H9 (cell line): ENCODE measurements at regions not wholly inside any gene's neighbourhood (a gene's known extent, or its start where the extent isn't known, plus 50 kb on each side); places are given as distances from the start of the nearest gene placed in this dataset.

Source experiments
- DNase-seq: peaks from one replicate; pipeline ENCODE4 v3.0.0-alpha.2; 2017
- H2AFZ ChIP-seq: one replicate; pipeline ENCODE4 v1.6.1; 2013; ENCODE audit warnings: mild to moderate bottlenecking, low read length, control low read depth, moderate library complexity
- H2AK5ac ChIP-seq: 2 replicates; pipeline ENCODE4 v1.6.1; 2013; ENCODE audit warnings: low read length, control low read depth, mixed read lengths; ENCODE audit not compliant: insufficient read length
- H2BK120ac ChIP-seq: one replicate; pipeline ENCODE4 v1.6.1; 2013; ENCODE audit warnings: low read depth, mild to moderate bottlenecking, low read length, control low read depth, inconsistent platforms; ENCODE audit not compliant: poor library complexity, severe bottlenecking
- H2BK12ac ChIP-seq: 2 replicates; pipeline ENCODE4 v1.6.1; 2013; ENCODE audit warnings: low read length, control low read depth, mixed read lengths, low read depth; ENCODE audit not compliant: insufficient read length
- H2BK15ac ChIP-seq: 2 replicates; pipeline ENCODE4 v1.6.1; 2013; ENCODE audit warnings: low read depth, low read length, control low read depth
- H2BK20ac ChIP-seq: one replicate; pipeline ENCODE4 v1.6.1; 2013; ENCODE audit warnings: low read depth, mild to moderate bottlenecking, low read length, control low read depth, inconsistent platforms; ENCODE audit not compliant: poor library complexity, severe bottlenecking
- H2BK5ac ChIP-seq: 2 replicates; pipeline ENCODE4 v1.6.1; 2013; ENCODE audit warnings: low read length, control low read depth, mixed read lengths; ENCODE audit not compliant: insufficient read length
- H3K14ac ChIP-seq: 2 replicates; pipeline ENCODE4 v1.6.1; 2013; ENCODE audit warnings: low read length, control low read depth; ENCODE audit not compliant: insufficient read depth
- H3K18ac ChIP-seq: 2 replicates; pipeline ENCODE4 v1.6.1; 2013; ENCODE audit warnings: low read depth, mild to moderate bottlenecking, mixed read lengths, low read length, control low read depth; ENCODE audit not compliant: insufficient read length
- H3K23ac ChIP-seq: 2 replicates; pipeline ENCODE4 v1.6.1; 2013; ENCODE audit warnings: low read length, control low read depth, mixed read lengths, low read depth; ENCODE audit not compliant: insufficient read length
- H3K23me2 ChIP-seq: 2 replicates; pipeline ENCODE4 v1.6.1; 2013; ENCODE audit warnings: low read depth, mild to moderate bottlenecking, mixed read lengths, low read length, control low read depth; ENCODE audit not compliant: insufficient read length, poor library complexity, severe bottlenecking
- H3K27ac ChIP-seq: 2 replicates; pipeline ENCODE4 v1.5.1; 2013; ENCODE audit warnings: low read length, control low read depth, mixed read lengths, low read depth; ENCODE audit not compliant: insufficient read length
- H3K27me3 ChIP-seq: 2 replicates; pipeline ENCODE4 v1.6.1; 2013; ENCODE audit warnings: low read length, control low read depth, inconsistent platforms; ENCODE audit not compliant: insufficient read depth
- H3K4ac ChIP-seq: 2 replicates; pipeline ENCODE4 v1.6.1; 2013; ENCODE audit warnings: low read depth, mild to moderate bottlenecking, control low read depth, inconsistent platforms, low read length, moderate library complexity
- H3K4me1 ChIP-seq: 2 replicates; pipeline ENCODE4 v1.6.1; 2013; ENCODE audit warnings: low read length, control low read depth, inconsistent platforms; ENCODE audit not compliant: insufficient read depth
- H3K4me2 ChIP-seq: 2 replicates; pipeline ENCODE4 v1.6.1; 2013; ENCODE audit warnings: low read length, control low read depth, mixed read lengths; ENCODE audit not compliant: insufficient read length, insufficient read depth
- H3K56ac ChIP-seq: 2 replicates; pipeline ENCODE4 v1.6.1; 2013; ENCODE audit warnings: low read depth, mild to moderate bottlenecking, mixed read lengths, low read length, control low read depth; ENCODE audit not compliant: insufficient read length
- H3K79me1 ChIP-seq: 2 replicates; pipeline ENCODE4 v1.6.1; 2013; ENCODE audit warnings: low read depth, mild to moderate bottlenecking, moderate library complexity, low read length, control low read depth, inconsistent platforms; ENCODE audit not compliant: insufficient read depth, poor library complexity, severe bottlenecking
- H3K79me2 ChIP-seq: 2 replicates; pipeline ENCODE4 v1.6.1; 2013; ENCODE audit warnings: low read length, control low read depth, inconsistent platforms; ENCODE audit not compliant: insufficient read depth
- H3K9ac ChIP-seq: 2 replicates; pipeline ENCODE4 v1.6.1; 2013; ENCODE audit warnings: low read length, control low read depth, mixed read lengths; ENCODE audit not compliant: insufficient read length; ENCODE audit errors: extremely low read depth
- H3K9me3 ChIP-seq: one replicate; pipeline ENCODE4 v1.6.1; 2013; ENCODE audit warnings: low read depth, low read length, inconsistent platforms; ENCODE audit not compliant: control insufficient read depth
- H3T11ph ChIP-seq: one replicate; pipeline ENCODE4 v1.6.1; 2013; ENCODE audit warnings: mild to moderate bottlenecking, low read length, control low read depth, inconsistent platforms
- H4K20me1 ChIP-seq: one replicate; pipeline ENCODE4 v1.6.1; 2013; ENCODE audit not compliant: control insufficient read depth, insufficient read length, insufficient read depth
- H4K5ac ChIP-seq: 2 replicates; pipeline ENCODE4 v1.6.1; 2013; ENCODE audit warnings: low read depth, mild to moderate bottlenecking, mixed read lengths, low read length, control low read depth; ENCODE audit not compliant: insufficient read length
- H4K8ac ChIP-seq: replicated peaks from 2 replicates; pipeline ENCODE4 v1.6.1; 2013; ENCODE audit warnings: low read length, control low read depth, mixed read lengths, low read depth; ENCODE audit not compliant: insufficient read length
- H4K91ac ChIP-seq: 2 replicates; pipeline ENCODE4 v1.6.1; 2013; ENCODE audit warnings: low read depth, mild to moderate bottlenecking, moderate library complexity, mixed read lengths, low read length, control low read depth; ENCODE audit not compliant: insufficient read length
- H3K27ac Mint-ChIP-seq, 3 experiments: 2 replicates in 2 of 3; 3 replicates in 1 of 3; pipeline ENCODE4 v1.8.0; 2020 to 2021; ENCODE audit warnings: mixed read lengths in 3 of 3, mild to moderate bottlenecking in 1 of 3, moderate library complexity in 1 of 3
- H3K27me3 Mint-ChIP-seq: 2 replicates; pipeline ENCODE4 v1.8.0; 2021; ENCODE audit warnings: low read depth, mild to moderate bottlenecking, moderate library complexity, mixed read lengths
- H3K36me3 Mint-ChIP-seq, 3 experiments: 2 replicates in 2 of 3; 3 replicates in 1 of 3; pipeline ENCODE4 v1.8.0; 2020 to 2021; ENCODE audit warnings: low read depth in 3 of 3, mixed read lengths in 3 of 3; ENCODE audit not compliant: insufficient read depth in 1 of 3
- H3K4me1 Mint-ChIP-seq, 2 experiments: 2 replicates each; pipeline ENCODE4 v1.8.0; 2020; ENCODE audit warnings: mixed read lengths in 2 of 2
- H3K4me3 Mint-ChIP-seq, 2 experiments: 2 replicates in 1 of 2; 3 replicates in 1 of 2; pipeline ENCODE4 v1.8.0; 2020 to 2021; ENCODE audit warnings: mild to moderate bottlenecking in 2 of 2, mixed read lengths in 2 of 2, moderate library complexity in 1 of 2
- H3K9me3 Mint-ChIP-seq, 2 experiments: 2 replicates in 1 of 2; 3 replicates in 1 of 2; pipeline ENCODE4 v1.8.0; 2020; ENCODE audit warnings: mild to moderate bottlenecking in 2 of 2, mixed read lengths in 2 of 2, moderate library complexity in 1 of 2
- CTCF ChIP-seq: fragments of 200-600 bp; sonication (generic); conservative IDR thresholded peaks from 3 replicates; pipeline ENCODE4 v1.8.0; 2021; ENCODE audit warnings: antibody characterized with exemption, mild to moderate bottlenecking
- WGBS: extraction: QIAGEN DNeasy Blood & Tissue Kit; methylation state at CpG from one replicate; pipeline ENCODE4 v1.1.7; 2013; ENCODE audit warnings: missing lambda C conversion rate, low lambda C conversion rate, mixed read lengths; ENCODE audit not compliant: insufficient read length; ENCODE audit errors: extremely low coverage; 5-methylcytosine and 5-hydroxymethylcytosine counted together

DNA sequence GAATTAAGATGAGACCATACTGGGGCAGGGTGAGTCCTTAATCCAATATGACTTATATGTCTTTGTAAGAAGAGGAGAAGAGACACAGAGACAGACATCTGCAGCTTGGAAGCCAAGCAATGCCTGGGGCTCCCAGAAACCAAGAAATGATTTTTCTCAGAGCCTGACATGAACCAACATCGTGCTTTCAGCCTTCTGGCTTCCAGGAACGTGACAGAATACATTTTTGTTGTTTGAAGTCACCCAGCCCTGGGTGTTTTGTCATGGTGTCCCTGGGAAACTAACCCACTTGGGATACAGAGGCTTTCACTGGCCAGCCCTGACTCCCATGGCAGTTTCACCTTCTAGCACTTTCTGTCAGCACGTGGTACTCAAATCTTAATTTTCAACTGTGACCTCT lies 95.3 kb upstream of the SLC10A2 start:
- no peak overlapping the region for H3K56ac ChIP-seq
- no peak overlapping the region for H2AK5ac ChIP-seq
- H3K4ac ChIP-seq: no peak overlapping the region
- no peaks in the 10 kb centered on the region for H3K23me2 ChIP-seq
- peaks cover 16 to 20% of the 10 kb centered on the region in 2 experiments for H3K4me1 Mint-ChIP-seq
- no peak overlapping the region for H3T11ph ChIP-seq
- no peak overlapping the region for H2BK120ac ChIP-seq
- H3K36me3 Mint-ChIP-seq: no peaks in the 10 kb centered on the region; a peak in 1 of 7 replicates
- DNase-seq: no peak
- no peak overlapping the region for H3K23ac ChIP-seq
- H4K91ac ChIP-seq: no peak overlapping the region
- H2BK15ac ChIP-seq: no peak overlapping the region
- no peak overlapping the region for H3K14ac ChIP-seq
- no peak overlapping the region for H3K18ac ChIP-seq
- no peaks in the 10 kb centered on the region for H3K27me3 ChIP-seq
- H3K9me3 Mint-ChIP-seq: no peaks in the 10 kb centered on the region; a peak in 3 of 5 replicates
- no peaks in the 10 kb centered on the region; the same call in 1 of the 2 replicates for H3K27me3 Mint-ChIP-seq
- no peak overlapping the region for H2BK5ac ChIP-seq
- no peak overlapping the region for H2BK12ac ChIP-seq
- H3K79me1 ChIP-seq: no peaks in the 10 kb centered on the region
- no peaks in the 10 kb centered on the region; the same call in 1 of the 2 replicates for H3K4me1 ChIP-seq
- no peak for TF ChIP-seq CTCF
- H4K5ac ChIP-seq: no peak overlapping the region
- H3K9ac ChIP-seq: no peak overlapping the region
- no peak overlapping the region for H4K8ac ChIP-seq
- H3K4me3 Mint-ChIP-seq: no peak overlapping the region
- H3K27ac Mint-ChIP-seq: no peak overlapping the region
- no peak overlapping the region for H3K27ac ChIP-seq
- no peaks in the 10 kb centered on the region for H3K79me2 ChIP-seq
- no peak overlapping the region for H2BK20ac ChIP-seq
- no peak overlapping the region for H2AFZ ChIP-seq
- no CpG with 5 or more reads among the region's 3 CpGs for WGBS
- no peaks in the 10 kb centered on the region for H4K20me1 ChIP-seq
- H3K9me3 ChIP-seq: no peaks in the 10 kb centered on the region
- no peak overlapping the region for H3K4me2 ChIP-seq
